A549 (cell line): ENCODE measurements at regions not wholly inside any gene's neighbourhood (a gene's known extent, or its start where the extent isn't known, plus 50 kb on each side); places are given as distances from the start of the nearest gene placed in this dataset.
"Not testable (repeated sequence)": the region's sequence is repeated elsewhere in the genome, so short reads cannot be mapped to it uniquely, and the experiment has no call there.

ENCODE experiments used
- ATAC-seq, 2 experiments: fragments of 200-7000 bp in 1 of 2; fragments of >200 bp in 1 of 2; cut with Nextera tagmentation in 1 of 2; cut with Tn5 transposase in 1 of 2; 3 replicates each; pipeline versions ENCODE4 v1.8.0 to v1.9.1; 2018 to 2020; ENCODE audit warnings: mild to moderate bottlenecking in 1 of 2, moderate library complexity in 1 of 2
- CTCF ChIA-PET: fragments of 300-600 bp; sonication (Branson Sonifier 250); formaldehyde crosslinking; extraction: SDS; loops from one replicate; lab custom pipeline; 2021; ENCODE audit warnings: antibody characterized with exemption, inconsistent platforms; lab: Yijun Ruan, JAX
- POLR2A ChIA-PET: fragments of 350-600 bp; formaldehyde crosslinking; extraction: SDS; loops from one replicate; lab custom pipeline; 2021; ENCODE audit warnings: antibody characterized with exemption, inconsistent platforms; lab: Yijun Ruan, JAX
- DNase-seq, 2 experiments: peaks; one replicate each; pipeline versions ENCODE4 v3.0.0 to v3.0.0-alpha.2; 2011 to 2016; ENCODE audit warnings: low read depth in 1 of 2, low spot score in 1 of 2
- FAIRE-seq: peaks from 2 replicates; lab custom pipeline; 2011; peaks lifted over from hg19 to GRCh38; lab: Jason Lieb, UNC
- H3K27ac ChIP-seq, 2 experiments: fragments of >200 bp; sonication (Bioruptor Twin); formaldehyde crosslinking; 3 replicates each; pipeline ENCODE4 v1.5.1; 2016 to 2017
- H3K4me1 ChIP-seq: fragments of >200 bp; sonication (Bioruptor Twin); formaldehyde crosslinking; 3 replicates; pipeline ENCODE4 v1.6.1; 2016
- H3K4me2 ChIP-seq: fragments of >200 bp; sonication (Bioruptor Twin); formaldehyde crosslinking; 3 replicates; pipeline ENCODE4 v1.6.1; 2016
- H3K4me3 ChIP-seq: fragments of >200 bp; sonication (Bioruptor Twin); formaldehyde crosslinking; 3 replicates; pipeline ENCODE4 v1.5.1; 2016
- H3K9me3 ChIP-seq: fragments of >200 bp; sonication (Bioruptor Twin); formaldehyde crosslinking; 3 replicates; pipeline ENCODE4 v1.6.1; 2016
- CBX2 ChIP-seq: fragments of 200-600 bp; sonication (generic); IDR thresholded peaks from 2 replicates; pipeline ENCODE4 v1.6.1; 2016; ENCODE audit warnings: low read depth, mild to moderate bottlenecking, borderline replicate concordance
- EHMT2 ChIP-seq: fragments of 200-600 bp; sonication (generic); IDR thresholded peaks from 2 replicates; pipeline ENCODE4 v1.6.1; 2016; ENCODE audit warnings: antibody characterized with exemption, low read depth, mild to moderate bottlenecking, moderate library complexity
- EP300 ChIP-seq, 2 experiments: fragments of >200 bp; sonication (Bioruptor Twin); formaldehyde crosslinking; IDR thresholded peaks; 2 replicates in 1 of 2; 3 replicates in 1 of 2; pipeline ENCODE4 v1.6.1; 2016 to 2017
- FOSB ChIP-seq: fragments of 250-450 bp; sonication (Bioruptor Pico); IDR thresholded peaks from 2 replicates; pipeline ENCODE4 v1.5.0; 2020; ENCODE audit warnings: mild to moderate bottlenecking, moderate library complexity
- FOSL2 ChIP-seq, 2 experiments: fragments of 450-650 bp in 1 of 2; fragments of >200 bp in 1 of 2; sonication (Bioruptor Twin) in 1 of 2; formaldehyde crosslinking; IDR thresholded peaks; 2 replicates each; pipeline versions ENCODE4 v1.5.0 to v1.6.1; 2016 to 2020; ENCODE audit warnings: mild to moderate bottlenecking in 1 of 2, moderate library complexity in 1 of 2
- HOXA7 ChIP-seq: fragments of 250-450 bp; sonication (Bioruptor Pico); IDR thresholded peaks from 2 replicates; pipeline ENCODE4 v1.5.0; 2020; ENCODE audit warnings: mild to moderate bottlenecking, moderate library complexity
- HOXB5 ChIP-seq: fragments of 250-450 bp; sonication (Bioruptor Pico); IDR thresholded peaks from 2 replicates; pipeline ENCODE4 v1.5.0; 2020; ENCODE audit warnings: mild to moderate bottlenecking, moderate library complexity
- JUNB ChIP-seq: fragments of >200 bp; sonication (Bioruptor Twin); formaldehyde crosslinking; IDR thresholded peaks from 2 replicates; pipeline ENCODE4 v1.6.1; 2016
- MAZ ChIP-seq: fragments of 150-350 bp; IDR thresholded peaks from 2 replicates; pipeline ENCODE4 v1.6.1; 2014; ENCODE audit warnings: antibody characterized with exemption, low read depth, low read length, borderline replicate concordance
- MYC ChIP-seq: IDR thresholded peaks from 2 replicates; pipeline ENCODE4 v1.6.1; 2012; ENCODE audit warnings: mild to moderate bottlenecking, inconsistent platforms, low read length, improper control_type of control experiment, borderline replicate concordance
- NFE2L2 ChIP-seq: fragments of 150-350 bp; conservative IDR thresholded peaks from 2 replicates; pipeline ENCODE4 v1.6.1; 2014; ENCODE audit warnings: low read length
- NPAS2 ChIP-seq: fragments of 250-450 bp; sonication (Bioruptor Pico); IDR thresholded peaks from 2 replicates; pipeline ENCODE4 v1.8.0; 2022; ENCODE audit warnings: mild to moderate bottlenecking, moderate library complexity, borderline replicate concordance
- NR3C1 ChIP-seq: fragments of >200 bp; sonication (Bioruptor Twin); formaldehyde crosslinking; IDR thresholded peaks from 3 replicates; pipeline ENCODE4 v1.6.1; 2017
- POLR2A ChIP-seq: IDR thresholded peaks from 2 replicates; pipeline ENCODE4 v1.6.1; 2012; ENCODE audit warnings: mild to moderate bottlenecking, low read length
- RAD21 ChIP-seq, 2 experiments: fragments of >200 bp in 1 of 2; sonication (Bioruptor Twin) in 1 of 2; formaldehyde crosslinking in 1 of 2; IDR thresholded peaks in 1 of 2; conservative IDR thresholded peaks in 1 of 2; 2 replicates in 1 of 2; 3 replicates in 1 of 2; pipeline ENCODE4 v1.6.1; 2012 to 2018; ENCODE audit warnings: inconsistent platforms in 1 of 2
- RARB ChIP-seq: fragments of 250-450 bp; sonication (Bioruptor Pico); IDR thresholded peaks from 2 replicates; pipeline ENCODE4 v1.8.0; 2021; ENCODE audit warnings: mild to moderate bottlenecking, moderate library complexity
- RCOR1 ChIP-seq: fragments of 150-350 bp; IDR thresholded peaks from 2 replicates; pipeline ENCODE4 v1.6.1; 2014; ENCODE audit warnings: antibody characterized with exemption, low read length, low read depth
- SMC3 ChIP-seq: fragments of >200 bp; sonication (Bioruptor Twin); formaldehyde crosslinking; IDR thresholded peaks from 3 replicates; pipeline ENCODE4 v1.6.1; 2018; ENCODE audit warnings: inconsistent platforms
- ZC3H11A ChIP-seq: fragments of 450-650 bp; IDR thresholded peaks from 2 replicates; pipeline ENCODE4 v1.6.1; 2014; ENCODE audit warnings: antibody characterized with exemption, mild to moderate bottlenecking
- ZFP36 ChIP-seq: fragments of 450-650 bp; IDR thresholded peaks from 2 replicates; pipeline ENCODE4 v1.6.1; 2014; ENCODE audit warnings: borderline replicate concordance; ENCODE audit not compliant: partially characterized antibody
- WGBS: methylation state at CpG from one replicate; pipeline ENCODE4 v1.1.6; 2017; ENCODE audit errors: missing lambda C conversion rate; 5-methylcytosine and 5-hydroxymethylcytosine counted together
- TF ChIP-seq, protein P1 (sequence below): fragments of 150-350 bp; IDR thresholded peaks from 2 replicates; pipeline ENCODE4 v1.6.1; 2014; ENCODE audit warnings: low read depth, mild to moderate bottlenecking, low read length
- TF ChIP-seq, protein P2 (sequence below): fragments of >200 bp; sonication (Bioruptor Twin); formaldehyde crosslinking; IDR thresholded peaks from 3 replicates; pipeline ENCODE4 v1.6.1; 2016
- TF ChIP-seq, protein P3 (sequence below): fragments of >200 bp; sonication (Bioruptor Twin); formaldehyde crosslinking; IDR thresholded peaks from 3 replicates; pipeline ENCODE4 v1.5.1; 2016
- TF ChIP-seq, protein P4 (sequence below): fragments of 250-450 bp; sonication (Bioruptor Pico); IDR thresholded peaks from 2 replicates; pipeline ENCODE4 v1.5.0; 2020; ENCODE audit warnings: low read depth, mild to moderate bottlenecking, moderate library complexity

DNA sequence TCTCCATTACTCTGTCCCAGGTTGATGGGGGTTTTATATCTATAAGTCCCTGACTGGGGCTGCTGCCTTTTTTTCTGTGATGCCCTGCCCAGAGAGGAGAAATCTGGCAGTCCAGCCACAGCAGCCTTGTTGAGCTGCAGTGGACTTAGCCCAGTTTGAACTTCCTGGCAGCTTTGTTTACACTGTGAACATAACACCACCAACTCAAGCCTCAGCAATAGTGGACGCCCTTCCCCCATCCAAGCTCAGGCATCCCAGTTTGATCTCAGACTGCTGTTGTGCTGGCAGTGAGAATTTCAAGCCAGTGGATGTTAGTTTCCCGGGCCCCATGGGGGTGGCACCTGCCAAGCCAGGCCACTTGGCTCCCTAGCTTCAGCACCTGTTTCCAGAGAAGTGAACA, 298.5 kb upstream of the KDM5D start:
- ChIA-PET CTCF (no interaction called here), POLR2A (no interaction called here)
- DNase-seq (no peak), ATAC-seq (no peak), FAIRE-seq (no peak)
- H3K4me1 ChIP-seq = no peaks in the 10 kb centered on the region
- no peak for TF ChIP-seq FOSL2 (IDR thresholded peaks at IDR 0.05)
- no peak for TF ChIP-seq FOSL2 (CRISPR knock-in tag; IDR thresholded peaks at IDR 0.05)
- TF ChIP-seq CBX2 = no peak
- no peak for TF ChIP-seq FOSB (CRISPR knock-in tag)
- no peak for TF ChIP-seq RCOR1
- TF ChIP-seq, protein P1, sequence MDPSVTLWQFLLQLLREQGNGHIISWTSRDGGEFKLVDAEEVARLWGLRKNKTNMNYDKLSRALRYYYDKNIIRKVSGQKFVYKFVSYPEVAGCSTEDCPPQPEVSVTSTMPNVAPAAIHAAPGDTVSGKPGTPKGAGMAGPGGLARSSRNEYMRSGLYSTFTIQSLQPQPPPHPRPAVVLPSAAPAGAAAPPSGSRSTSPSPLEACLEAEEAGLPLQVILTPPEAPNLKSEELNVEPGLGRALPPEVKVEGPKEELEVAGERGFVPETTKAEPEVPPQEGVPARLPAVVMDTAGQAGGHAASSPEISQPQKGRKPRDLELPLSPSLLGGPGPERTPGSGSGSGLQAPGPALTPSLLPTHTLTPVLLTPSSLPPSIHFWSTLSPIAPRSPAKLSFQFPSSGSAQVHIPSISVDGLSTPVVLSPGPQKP = no peak
- TF ChIP-seq NFE2L2 = no peak
- TF ChIP-seq NPAS2 = no peak
- no peak for TF ChIP-seq EP300 (IDR thresholded peaks at IDR 0.05)
- TF ChIP-seq HOXB5 (CRISPR knock-in tag) = no peak
- no peak for TF ChIP-seq POLR2A
- TF ChIP-seq ZFP36 = no peak
- TF ChIP-seq RARB (CRISPR knock-in tag) = no peak
- TF ChIP-seq MAZ = no peak
- TF ChIP-seq, protein P2, sequence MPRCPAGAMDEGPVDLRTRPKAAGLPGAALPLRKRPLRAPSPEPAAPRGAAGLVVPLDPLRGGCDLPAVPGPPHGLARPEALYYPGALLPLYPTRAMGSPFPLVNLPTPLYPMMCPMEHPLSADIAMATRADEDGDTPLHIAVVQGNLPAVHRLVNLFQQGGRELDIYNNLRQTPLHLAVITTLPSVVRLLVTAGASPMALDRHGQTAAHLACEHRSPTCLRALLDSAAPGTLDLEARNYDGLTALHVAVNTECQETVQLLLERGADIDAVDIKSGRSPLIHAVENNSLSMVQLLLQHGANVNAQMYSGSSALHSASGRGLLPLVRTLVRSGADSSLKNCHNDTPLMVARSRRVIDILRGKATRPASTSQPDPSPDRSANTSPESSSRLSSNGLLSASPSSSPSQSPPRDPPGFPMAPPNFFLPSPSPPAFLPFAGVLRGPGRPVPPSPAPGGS = no peak
- TF ChIP-seq, protein P3, sequence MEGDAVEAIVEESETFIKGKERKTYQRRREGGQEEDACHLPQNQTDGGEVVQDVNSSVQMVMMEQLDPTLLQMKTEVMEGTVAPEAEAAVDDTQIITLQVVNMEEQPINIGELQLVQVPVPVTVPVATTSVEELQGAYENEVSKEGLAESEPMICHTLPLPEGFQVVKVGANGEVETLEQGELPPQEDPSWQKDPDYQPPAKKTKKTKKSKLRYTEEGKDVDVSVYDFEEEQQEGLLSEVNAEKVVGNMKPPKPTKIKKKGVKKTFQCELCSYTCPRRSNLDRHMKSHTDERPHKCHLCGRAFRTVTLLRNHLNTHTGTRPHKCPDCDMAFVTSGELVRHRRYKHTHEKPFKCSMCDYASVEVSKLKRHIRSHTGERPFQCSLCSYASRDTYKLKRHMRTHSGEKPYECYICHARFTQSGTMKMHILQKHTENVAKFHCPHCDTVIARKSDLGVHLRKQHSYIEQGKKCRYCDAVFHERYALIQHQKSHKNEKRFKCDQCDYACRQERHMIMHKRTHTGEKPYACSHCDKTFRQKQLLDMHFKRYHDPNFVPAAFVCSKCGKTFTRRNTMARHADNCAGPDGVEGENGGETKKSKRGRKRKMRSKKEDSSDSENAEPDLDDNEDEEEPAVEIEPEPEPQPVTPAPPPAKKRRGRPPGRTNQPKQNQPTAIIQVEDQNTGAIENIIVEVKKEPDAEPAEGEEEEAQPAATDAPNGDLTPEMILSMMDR = no peak
- TF ChIP-seq EHMT2 = no peak
- no peak overlapping the region for H3K4me3 ChIP-seq
- WGBS = no CpG with 5 or more reads among the region's 2 CpGs
- H3K4me2 ChIP-seq = no peak overlapping the region
- no peak overlapping the region for H3K27ac ChIP-seq
- no peaks in the 10 kb centered on the region for H3K9me3 ChIP-seq

DNA sequence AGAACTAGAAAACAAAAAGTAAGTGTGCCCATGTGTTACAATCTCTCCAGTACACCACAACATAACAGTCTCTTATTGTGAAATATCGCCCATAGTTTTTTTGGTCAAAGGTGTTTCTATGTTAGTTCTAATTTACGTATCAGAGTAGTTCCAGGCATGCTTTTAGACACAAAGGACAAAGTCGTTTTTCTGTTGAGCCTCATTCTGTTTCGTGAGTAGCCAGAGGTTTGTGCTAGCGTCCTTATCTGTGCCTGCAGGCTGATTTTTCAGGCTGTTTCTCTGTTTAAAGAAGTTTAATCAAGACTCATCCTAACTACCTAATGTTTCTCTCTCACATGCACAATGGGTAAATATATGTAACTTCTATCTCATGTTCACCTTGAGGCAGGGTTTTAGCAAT, 281.1 kb upstream of the KDM5D start:
- no peak for ATAC-seq
- TF ChIP-seq EP300 (IDR thresholded peaks at IDR 0.05) (no peak), HOXA7 (no peak), SMC3 (no peak), ZFP36 (no peak), JUNB (no peak), MYC (no peak), ZC3H11A (no peak), FOSB (CRISPR knock-in tag) (no peak), RAD21 (conservative IDR thresholded peaks at IDR 0.05 in 1 of 2, IDR thresholded peaks at IDR 0.05 in 1 of 2) (no peak), NFE2L2 (no peak), NR3C1 (no peak)
- TF ChIP-seq, protein P4, sequence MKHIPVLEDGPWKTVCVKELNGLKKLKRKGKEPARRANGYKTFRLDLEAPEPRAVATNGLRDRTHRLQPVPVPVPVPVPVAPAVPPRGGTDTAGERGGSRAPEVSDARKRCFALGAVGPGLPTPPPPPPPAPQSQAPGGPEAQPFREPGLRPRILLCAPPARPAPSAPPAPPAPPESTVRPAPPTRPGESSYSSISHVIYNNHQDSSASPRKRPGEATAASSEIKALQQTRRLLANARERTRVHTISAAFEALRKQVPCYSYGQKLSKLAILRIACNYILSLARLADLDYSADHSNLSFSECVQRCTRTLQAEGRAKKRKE (CRISPR knock-in tag) = no peak
- TF ChIP-seq, protein P2 = no peak
- TF ChIP-seq, all 56 proteins: peak for 0
- ChIA-PET POLR2A (no interaction called here), CTCF (no interaction called here)
- no peak overlapping the region for H3K4me2 ChIP-seq
- no peak overlapping the region for H3K4me3 ChIP-seq
- H3K27ac ChIP-seq = no peak overlapping the region
- no peaks in the 10 kb centered on the region for H3K4me1 ChIP-seq
- DNase-seq = no peak
- 3% methylated on average over 5 of the region's 5 CpGs for WGBS
- H3K9me3 ChIP-seq = no peaks in the 10 kb centered on the region
- no peak for FAIRE-seq

DNA sequence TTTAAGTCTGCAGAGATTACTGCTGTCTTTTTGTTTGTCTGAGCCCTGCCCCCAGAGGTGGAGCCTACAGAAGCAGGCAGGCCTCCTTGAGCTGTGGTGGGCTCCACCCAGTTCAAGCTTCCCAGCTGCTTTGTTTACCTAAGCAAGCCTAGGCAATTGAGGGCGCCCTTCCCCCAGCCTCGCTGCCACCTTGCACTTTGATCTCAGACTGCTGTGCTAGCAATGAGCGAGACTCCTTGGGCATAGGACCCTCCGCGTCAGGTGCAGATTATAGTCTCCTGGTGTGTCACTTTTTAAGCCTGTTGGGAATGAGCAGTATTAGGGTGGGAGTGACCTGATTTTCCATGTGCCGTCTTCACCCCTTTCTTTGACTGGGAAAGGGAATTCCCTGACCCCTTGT, 248.9 kb upstream of the KDM5D start:
- H3K27ac ChIP-seq, POLR2A ChIA-PET, H3K4me3 ChIP-seq, H3K9me3 ChIP-seq, DNase-seq, H3K4me1 ChIP-seq, H3K4me2 ChIP-seq, ATAC-seq, CTCF ChIA-PET, FAIRE-seq: not testable (repeated sequence)
- WGBS = 16% methylated on average over 5 of the region's 6 CpGs
